Neural progenitor cell (in vitro differentiated cells): ENCODE measurements at regions not wholly inside any gene's neighbourhood (a gene's known extent, or its start where the extent isn't known, plus 50 kb on each side); places are given as distances from the start of the nearest gene placed in this dataset.

ENCODE experiments used
- DNase-seq: peaks from one replicate; pipeline ENCODE4 v3.0.0-alpha.2; 2016; ENCODE audit warnings: low spot score
- H2AFZ ChIP-seq: fragments of 200-600 bp; sonication (generic); replicated peaks from 2 replicates; pipeline ENCODE4 v1.6.1; 2016; ENCODE audit warnings: antibody characterized with exemption
- H3F3A ChIP-seq: fragments of 200-600 bp; sonication (generic); 2 replicates; pipeline ENCODE4 v1.6.1; 2016; ENCODE audit warnings: antibody characterized with exemption, low read depth
- H3K27ac ChIP-seq: fragments of 200-600 bp; sonication (generic); 2 replicates; pipeline ENCODE4 v1.5.1; 2016; ENCODE audit warnings: mild to moderate bottlenecking
- H3K27me3 ChIP-seq: fragments of 200-600 bp; sonication (generic); 2 replicates; pipeline ENCODE4 v1.6.1; 2016; ENCODE audit warnings: mild to moderate bottlenecking, moderate library complexity
- H3K36me3 ChIP-seq: fragments of 200-600 bp; sonication (generic); 2 replicates; pipeline ENCODE4 v1.5.1; 2016
- H3K4me1 ChIP-seq: fragments of 200-600 bp; sonication (generic); 2 replicates; pipeline ENCODE4 v1.6.1; 2016; ENCODE audit warnings: mixed run types
- H3K4me2 ChIP-seq: fragments of 200-600 bp; sonication (generic); 2 replicates; pipeline ENCODE4 v1.6.1; 2016
- H3K4me3 ChIP-seq: fragments of 200-600 bp; sonication (generic); 2 replicates; pipeline ENCODE4 v1.5.1; 2016
- H3K79me2 ChIP-seq: fragments of 200-600 bp; sonication (generic); 2 replicates; pipeline ENCODE4 v1.6.1; 2016; ENCODE audit warnings: low read depth
- H3K9ac ChIP-seq: fragments of 200-600 bp; sonication (generic); 2 replicates; pipeline ENCODE4 v1.6.1; 2016
- H3K9me3 ChIP-seq: fragments of 200-600 bp; sonication (generic); 2 replicates; pipeline ENCODE4 v1.5.1; 2016; ENCODE audit warnings: low read depth
- H4K20me1 ChIP-seq: fragments of 200-600 bp; sonication (generic); 2 replicates; pipeline ENCODE4 v1.6.1; 2016; ENCODE audit warnings: low read depth
- H3K27ac Mint-ChIP-seq: 3 replicates; pipeline ENCODE4 v1.8.0; 2021; ENCODE audit warnings: mixed read lengths
- H3K27me3 Mint-ChIP-seq: 2 replicates; pipeline ENCODE4 v1.8.0; 2022; ENCODE audit warnings: low read depth, mild to moderate bottlenecking, inconsistent platforms, moderate library complexity, mixed read lengths; ENCODE audit not compliant: insufficient read depth
- H3K36me3 Mint-ChIP-seq: 3 replicates; pipeline ENCODE4 v1.8.0; 2021; ENCODE audit warnings: mixed read lengths
- H3K4me1 Mint-ChIP-seq: 3 replicates; pipeline ENCODE4 v1.8.0; 2021; ENCODE audit warnings: mixed read lengths
- H3K4me3 Mint-ChIP-seq: 3 replicates; pipeline ENCODE4 v1.8.0; 2021; ENCODE audit warnings: mild to moderate bottlenecking, moderate library complexity, mixed read lengths
- H3K9me3 Mint-ChIP-seq: 3 replicates; pipeline ENCODE4 v1.8.0; 2020; ENCODE audit warnings: mixed read lengths
- CTCF ChIP-seq: fragments of 200-600 bp; sonication (generic); IDR thresholded peaks from 2 replicates; pipeline ENCODE4 v1.5.1; 2017; ENCODE audit warnings: antibody characterized with exemption, mild to moderate bottlenecking
- EZH2 ChIP-seq: fragments of 200-600 bp; sonication (generic); IDR thresholded peaks from 2 replicates; pipeline ENCODE4 v1.6.1; 2017; ENCODE audit warnings: antibody characterized with exemption, mild to moderate bottlenecking, moderate library complexity
- EZH2phosphoT487 ChIP-seq: fragments of 200-600 bp; sonication (generic); IDR thresholded peaks from 2 replicates; pipeline ENCODE4 v1.6.1; 2017; ENCODE audit warnings: antibody characterized with exemption

DNA sequence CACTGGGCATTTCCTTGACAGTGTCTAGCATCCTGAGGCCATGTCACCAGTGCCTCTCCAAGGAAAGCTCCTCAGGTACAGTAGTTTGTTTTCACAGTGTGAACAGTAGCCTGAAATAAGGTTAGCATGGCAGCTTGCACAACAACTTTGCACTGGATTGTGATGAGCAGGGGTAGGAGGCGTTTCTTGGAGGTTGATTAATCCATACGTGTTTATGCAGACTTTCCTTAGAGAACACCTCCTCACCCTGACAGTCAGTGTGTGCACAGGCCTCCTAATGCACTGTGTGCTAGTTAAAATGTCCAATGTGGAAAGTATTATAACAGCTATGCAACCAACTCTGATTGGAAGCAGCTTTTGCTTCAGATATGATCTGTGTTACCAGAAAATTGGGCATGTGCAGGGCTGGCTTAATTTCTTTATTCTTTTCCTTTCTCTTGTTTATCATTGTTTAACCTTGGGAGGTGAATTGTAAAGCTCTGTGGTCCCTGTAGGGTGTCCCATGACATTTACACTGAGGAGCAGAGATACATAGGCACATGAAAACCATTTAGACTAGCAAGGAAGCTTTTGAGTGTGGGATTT lies 77.2 kb upstream of the LDAH start:
- Histone ChIP-seq H3K9ac (no peak overlapping the region), H3K27me3 (peaks cover 18% of the 10 kb centered on the region), H3K79me2 (no peaks in the 10 kb centered on the region), H3K27ac (no peak overlapping the region), H3K9me3 (no peaks in the 10 kb centered on the region), H3K36me3 (no peaks in the 10 kb centered on the region), H4K20me1 (no peaks in the 10 kb centered on the region), H3K4me3 (no peak overlapping the region), H2AFZ (no peak overlapping the region), H3K4me2 (no peak overlapping the region), H3K4me1 (no peaks in the 10 kb centered on the region), H3F3A (no peaks in the 10 kb centered on the region)
- no peak for DNase-seq
- Mint-ChIP-seq H3K36me3 (no peaks in the 10 kb centered on the region), H3K4me3 (no peak overlapping the region), H3K27me3 (peaks cover 6% of the 10 kb centered on the region), H3K4me1 (no peaks in the 10 kb centered on the region), H3K27ac (no peak overlapping the region), H3K9me3 (no peaks in the 10 kb centered on the region)
- no peak for TF ChIP-seq CTCF
- TF ChIP-seq EZH2 = no peak
- TF ChIP-seq EZH2phosphoT487 = no peak

DNA sequence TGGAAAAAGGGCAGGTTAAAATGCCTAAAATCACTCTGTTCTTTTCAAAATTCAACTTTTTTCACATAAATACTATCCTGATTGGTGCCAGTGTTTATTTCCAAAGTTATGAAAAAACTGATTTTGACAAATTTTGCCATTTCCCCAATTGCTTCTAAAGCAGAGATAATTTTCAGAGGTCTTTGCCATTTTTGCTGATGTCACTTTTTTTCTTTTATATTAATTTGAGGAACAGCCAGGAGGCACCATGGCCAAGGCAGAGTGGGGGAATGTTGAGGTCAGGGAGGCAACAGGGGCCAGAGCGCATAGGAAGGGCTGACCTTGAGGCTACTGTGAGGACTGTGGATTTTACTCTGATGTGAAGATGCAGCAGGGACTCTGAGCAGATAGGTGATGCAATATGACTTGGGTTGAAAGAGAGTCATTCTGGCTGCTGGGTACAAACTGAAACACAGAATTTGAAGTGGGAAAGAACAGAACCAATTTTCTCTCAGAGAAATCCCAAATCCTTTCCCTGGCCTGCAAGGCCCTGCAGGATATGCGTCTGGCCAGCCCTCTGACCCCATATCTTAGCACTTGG lies 75.1 kb upstream of the LDAH start:
- H3K27ac ChIP-seq = no peak overlapping the region
- no peaks in the 10 kb centered on the region for H4K20me1 ChIP-seq
- H3K9ac ChIP-seq = no peak overlapping the region
- no peak overlapping the region for H3K4me3 ChIP-seq
- H3K27me3 ChIP-seq = peaks cover 3% of the 10 kb centered on the region
- H3K79me2 ChIP-seq = no peaks in the 10 kb centered on the region
- TF ChIP-seq EZH2phosphoT487 (no peak), CTCF (no peak), EZH2 (no peak)
- DNase-seq = no peak
- H3K4me2 ChIP-seq = no peak overlapping the region
- no peaks in the 10 kb centered on the region for H3K9me3 ChIP-seq
- no peak overlapping the region for H3K4me3 Mint-ChIP-seq
- H3F3A ChIP-seq = no peaks in the 10 kb centered on the region
- H3K36me3 Mint-ChIP-seq = no peaks in the 10 kb centered on the region
- peaks cover 8% of the 10 kb centered on the region for H3K27me3 Mint-ChIP-seq
- no peaks in the 10 kb centered on the region for H3K36me3 ChIP-seq
- no peak overlapping the region for H3K27ac Mint-ChIP-seq
- no peaks in the 10 kb centered on the region for H3K4me1 ChIP-seq
- no peak overlapping the region for H2AFZ ChIP-seq
- no peaks in the 10 kb centered on the region for H3K9me3 Mint-ChIP-seq
- H3K4me1 Mint-ChIP-seq = no peaks in the 10 kb centered on the region

DNA sequence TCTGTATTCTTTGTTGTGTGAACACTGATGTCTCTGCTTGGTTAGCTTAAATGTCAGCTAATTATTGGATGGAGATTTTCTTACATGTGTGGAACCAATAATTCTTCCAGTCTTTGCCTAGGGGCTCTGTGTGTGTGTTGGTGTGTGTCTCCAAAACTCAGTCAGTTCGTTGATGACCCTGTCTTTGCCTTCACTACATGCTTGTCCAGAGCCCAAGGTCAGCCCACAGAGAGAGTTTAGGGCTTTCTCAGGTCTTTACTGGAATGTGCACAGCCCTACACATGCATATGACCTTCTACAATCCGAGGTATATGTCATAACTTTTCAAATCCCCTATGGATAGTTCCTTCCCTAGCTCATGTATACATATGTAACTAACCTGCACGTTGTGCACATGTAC lies 74.1 kb upstream of the LDAH start:
- Histone ChIP-seq H3F3A (no peaks in the 10 kb centered on the region), H3K27ac (no peak overlapping the region), H3K9me3 (no peaks in the 10 kb centered on the region), H4K20me1 (no peaks in the 10 kb centered on the region), H2AFZ (no peak overlapping the region), H3K36me3 (no peaks in the 10 kb centered on the region), H3K79me2 (no peaks in the 10 kb centered on the region), H3K4me1 (no peaks in the 10 kb centered on the region), H3K27me3 (peaks cover 3% of the 10 kb centered on the region), H3K9ac (no peak overlapping the region), H3K4me2 (no peak overlapping the region), H3K4me3 (no peak overlapping the region)
- peaks cover 8% of the 10 kb centered on the region for H3K27me3 Mint-ChIP-seq
- no peak overlapping the region for H3K4me3 Mint-ChIP-seq
- no peaks in the 10 kb centered on the region for H3K9me3 Mint-ChIP-seq
- H3K4me1 Mint-ChIP-seq = no peaks in the 10 kb centered on the region
- TF ChIP-seq EZH2phosphoT487 (no peak), CTCF (no peak), EZH2 (no peak)
- no peak overlapping the region for H3K27ac Mint-ChIP-seq
- no peak for DNase-seq
- no peaks in the 10 kb centered on the region for H3K36me3 Mint-ChIP-seq
